ENCODE measurements at regions not wholly inside any gene's neighbourhood (a gene's known extent, or its start where the extent isn't known, plus 50 kb on each side); places are given as distances from the start of the nearest gene placed in this dataset.

- Histone ChIP-seq H3K27ac (ENCODE audit: low read depth in 1 of 3, low read length in 2 of 3) (no peak overlapping the region), H3K4me3 (ENCODE audit: low read depth in 1 of 3, low read length in 3 of 3) (no peak overlapping the region), H3K9me3 (ENCODE audit: control insufficient read depth in 2 of 2, insufficient read depth in 1 of 2, low read depth in 1 of 2, low read length in 1 of 2) (no peaks in the 10 kb centered on the region), H3K36me3 (ENCODE audit: control insufficient read depth in 3 of 3, insufficient read depth in 2 of 3, low read depth in 1 of 3, low read length in 3 of 3) (no peaks in the 10 kb centered on the region), H3K4me1 (ENCODE audit: control insufficient read depth in 3 of 3, insufficient read depth in 2 of 3, low read depth in 1 of 3, low read length in 2 of 3) (no peaks in the 10 kb centered on the region), H3K27me3 (ENCODE audit: control insufficient read depth in 3 of 3, insufficient read depth in 3 of 3, low read length in 3 of 3) (no peaks in the 10 kb centered on the region)
- DNase-seq (no peak), FAIRE-seq (no peak)
- 84 to 93% (median 90%) methylated on average over 1 of the region's 1 CpG for WGBS, 3 donors
Measured at GRCh38 chr10:105914432-105914831, 1250.1 kb downstream of the SORCS1 start.

GRCh38 chr10:105908701-105909100, 1255.8 kb downstream of the SORCS1 start:
- DNase-seq (no peak), FAIRE-seq (no peak)
- Histone ChIP-seq H3K27me3 (ENCODE audit: control insufficient read depth in 3 of 3, insufficient read depth in 3 of 3, low read length in 3 of 3) (no peaks in the 10 kb centered on the region), H3K27ac (ENCODE audit: low read depth in 1 of 3, low read length in 2 of 3) (no peak overlapping the region), H3K36me3 (ENCODE audit: control insufficient read depth in 3 of 3, insufficient read depth in 2 of 3, low read depth in 1 of 3, low read length in 3 of 3) (no peaks in the 10 kb centered on the region), H3K4me1 (ENCODE audit: control insufficient read depth in 3 of 3, insufficient read depth in 2 of 3, low read depth in 1 of 3, low read length in 2 of 3) (no peaks in the 10 kb centered on the region), H3K9me3 (ENCODE audit: control insufficient read depth in 2 of 2, insufficient read depth in 1 of 2, low read depth in 1 of 2, low read length in 1 of 2) (no peaks in the 10 kb centered on the region), H3K4me3 (ENCODE audit: low read depth in 1 of 3, low read length in 3 of 3) (no peak overlapping the region)
- WGBS, 3 donors: 66 to 73% (median 69%) methylated on average over 1 of the region's 1 CpG

GRCh38 chr10:105885495-105885894, 1244.4 kb downstream of the SORCS3 start:
- DNase-seq (no peak), FAIRE-seq (no peak)
- H3K27me3 ChIP-seq (ENCODE audit: control insufficient read depth in 3 of 3, insufficient read depth in 3 of 3, low read length in 3 of 3): no peaks in the 10 kb centered on the region
- no peaks in the 10 kb centered on the region for H3K9me3 ChIP-seq (ENCODE audit: control insufficient read depth in 2 of 2, insufficient read depth in 1 of 2, low read depth in 1 of 2, low read length in 1 of 2)
- H3K27ac ChIP-seq (ENCODE audit: low read depth in 1 of 3, low read length in 2 of 3): no peak overlapping the region
- no peak overlapping the region for H3K4me3 ChIP-seq (ENCODE audit: low read depth in 1 of 3, low read length in 3 of 3)
- H3K4me1 ChIP-seq (ENCODE audit: control insufficient read depth in 3 of 3, insufficient read depth in 2 of 3, low read depth in 1 of 3, low read length in 2 of 3): no peaks in the 10 kb centered on the region
- H3K36me3 ChIP-seq (ENCODE audit: control insufficient read depth in 3 of 3, insufficient read depth in 2 of 3, low read depth in 1 of 3, low read length in 3 of 3): no peaks in the 10 kb centered on the region
- 84 to 92% (median 90%) methylated on average over 2 of the region's 2 CpGs for WGBS, 3 donors

GRCh38 chr10:105879401-105879800, 1238.3 kb downstream of the SORCS3 start:
- DNase-seq: no peak
- Histone ChIP-seq H3K27me3 (ENCODE audit: control insufficient read depth in 3 of 3, insufficient read depth in 3 of 3, low read length in 3 of 3) (no peaks in the 10 kb centered on the region), H3K36me3 (ENCODE audit: control insufficient read depth in 3 of 3, insufficient read depth in 2 of 3, low read depth in 1 of 3, low read length in 3 of 3) (no peaks in the 10 kb centered on the region), H3K4me1 (ENCODE audit: control insufficient read depth in 3 of 3, insufficient read depth in 2 of 3, low read depth in 1 of 3, low read length in 2 of 3) (no peaks in the 10 kb centered on the region), H3K4me3 (ENCODE audit: low read depth in 1 of 3, low read length in 3 of 3) (no peak overlapping the region), H3K27ac (ENCODE audit: low read depth in 1 of 3, low read length in 2 of 3) (no peak overlapping the region), H3K9me3 (ENCODE audit: control insufficient read depth in 2 of 2, insufficient read depth in 1 of 2, low read depth in 1 of 2, low read length in 1 of 2) (no peaks in the 10 kb centered on the region)
- WGBS, 3 donors: 67 to 79% (median 72%) methylated on average over 1 of the region's 1 CpG
- FAIRE-seq: no peak

GRCh38 chr10:105875050-105875449, 1234.0 kb downstream of the SORCS3 start:
- Histone ChIP-seq H3K4me3 (ENCODE audit: low read depth in 1 of 3, low read length in 3 of 3) (no peak overlapping the region), H3K4me1 (ENCODE audit: control insufficient read depth in 3 of 3, insufficient read depth in 2 of 3, low read depth in 1 of 3, low read length in 2 of 3) (no peaks in the 10 kb centered on the region)
- FAIRE-seq: no peak

GRCh38 chr10:105872665-105873064, 1231.6 kb downstream of the SORCS3 start:
- Histone ChIP-seq H3K4me1 (ENCODE audit: control insufficient read depth in 3 of 3, insufficient read depth in 2 of 3, low read depth in 1 of 3, low read length in 2 of 3) (no peaks in the 10 kb centered on the region), H3K27ac (ENCODE audit: low read depth in 1 of 3, low read length in 2 of 3) (no peak overlapping the region), H3K9me3 (ENCODE audit: control insufficient read depth in 2 of 2, insufficient read depth in 1 of 2, low read depth in 1 of 2, low read length in 1 of 2) (peaks cover 0 to 4% of the 10 kb centered on the region in 2 donors), H3K36me3 (ENCODE audit: control insufficient read depth in 3 of 3, insufficient read depth in 2 of 3, low read depth in 1 of 3, low read length in 3 of 3) (no peaks in the 10 kb centered on the region), H3K4me3 (ENCODE audit: low read depth in 1 of 3, low read length in 3 of 3) (no peak overlapping the region), H3K27me3 (ENCODE audit: control insufficient read depth in 3 of 3, insufficient read depth in 3 of 3, low read length in 3 of 3) (no peaks in the 10 kb centered on the region)
- WGBS, 3 donors: 62 to 66% (median 63%) methylated on average over 4 of the region's 4 CpGs
- FAIRE-seq (no peak), DNase-seq (no peak)

More at GRCh38 chr10:105875050-105875449, 1234.0 kb downstream of the SORCS3 start:
- DNase-seq: no peak
- H3K36me3 ChIP-seq (ENCODE audit: control insufficient read depth in 3 of 3, insufficient read depth in 2 of 3, low read depth in 1 of 3, low read length in 3 of 3): no peaks in the 10 kb centered on the region
- 59 to 72% (median 65%) methylated on average over 2 of the region's 2 CpGs for WGBS, 3 donors
- no peak overlapping the region for H3K27ac ChIP-seq (ENCODE audit: low read depth in 1 of 3, low read length in 2 of 3)
- H3K27me3 ChIP-seq (ENCODE audit: control insufficient read depth in 3 of 3, insufficient read depth in 3 of 3, low read length in 3 of 3): no peaks in the 10 kb centered on the region
- peaks cover 0 to 4% of the 10 kb centered on the region in 2 donors for H3K9me3 ChIP-seq (ENCODE audit: control insufficient read depth in 2 of 2, insufficient read depth in 1 of 2, low read depth in 1 of 2, low read length in 1 of 2)

GRCh38 chr10:105868935-105869334, 1227.8 kb downstream of the SORCS3 start:
- Histone ChIP-seq H3K4me3 (ENCODE audit: low read depth in 1 of 3, low read length in 3 of 3) (no peak overlapping the region), H3K9me3 (ENCODE audit: control insufficient read depth in 2 of 2, insufficient read depth in 1 of 2, low read depth in 1 of 2, low read length in 1 of 2) (peaks cover 0 to 4% of the 10 kb centered on the region in 2 donors), H3K27ac (ENCODE audit: low read depth in 1 of 3, low read length in 2 of 3) (no peak overlapping the region), H3K4me1 (ENCODE audit: control insufficient read depth in 3 of 3, insufficient read depth in 2 of 3, low read depth in 1 of 3, low read length in 2 of 3) (no peaks in the 10 kb centered on the region), H3K27me3 (ENCODE audit: control insufficient read depth in 3 of 3, insufficient read depth in 3 of 3, low read length in 3 of 3) (no peaks in the 10 kb centered on the region), H3K36me3 (ENCODE audit: control insufficient read depth in 3 of 3, insufficient read depth in 2 of 3, low read depth in 1 of 3, low read length in 3 of 3) (no peaks in the 10 kb centered on the region)
- WGBS, 3 donors: 35 to 75% (median 65%) methylated on average over 1 of the region's 1 CpG
- no peak for FAIRE-seq
- DNase-seq: no peak

GRCh38 chr10:105864854-105865253, 1223.8 kb downstream of the SORCS3 start:
- DNase-seq (no peak), FAIRE-seq (no peak)
- Histone ChIP-seq H3K4me1 (ENCODE audit: control insufficient read depth in 3 of 3, insufficient read depth in 2 of 3, low read depth in 1 of 3, low read length in 2 of 3) (no peaks in the 10 kb centered on the region), H3K36me3 (ENCODE audit: control insufficient read depth in 3 of 3, insufficient read depth in 2 of 3, low read depth in 1 of 3, low read length in 3 of 3) (no peaks in the 10 kb centered on the region), H3K27me3 (ENCODE audit: control insufficient read depth in 3 of 3, insufficient read depth in 3 of 3, low read length in 3 of 3) (no peaks in the 10 kb centered on the region), H3K9me3 (ENCODE audit: control insufficient read depth in 2 of 2, insufficient read depth in 1 of 2, low read depth in 1 of 2, low read length in 1 of 2) (no peaks in the 10 kb centered on the region), H3K4me3 (ENCODE audit: low read depth in 1 of 3, low read length in 3 of 3) (no peak overlapping the region), H3K27ac (ENCODE audit: low read depth in 1 of 3, low read length in 2 of 3) (no peak overlapping the region)
- 87 to 100% (median 91%) methylated on average over 2 of the region's 2 CpGs for WGBS, 3 donors
